B cell (primary cell): ENCODE measurements at regions not wholly inside any gene's neighbourhood (a gene's known extent, or its start where the extent isn't known, plus 50 kb on each side); places are given as distances from the start of the nearest gene placed in this dataset.
A peak's percentile ranks its signal among the peaks of the same experiment; 100 is the strongest.

Experiments used
- ATAC-seq: fragments of 200-7000 bp; cut with Tn5 transposase; one replicate; pipeline ENCODE4 v1.10.0; 2021; ENCODE audit warnings: low read depth, mild to moderate bottlenecking, moderate number of reproducible peaks, moderate library complexity
- CTCF ChIA-PET: fragments of 350-600 bp; sonication (Branson Sonifier 250); formaldehyde crosslinking; loops from one replicate; lab custom pipeline; 2021; ENCODE audit warnings: antibody characterized with exemption, inconsistent platforms; lab: Charles Lee
- POLR2A ChIA-PET: fragments of 350-600 bp; sonication (Branson Sonifier 250); formaldehyde crosslinking; loops from one replicate; lab custom pipeline; 2021; ENCODE audit warnings: antibody characterized with exemption; lab: Charles Lee
- DNase-seq: peaks from one replicate; pipeline ENCODE4 v3.0.0; 2013
- H2AFZ ChIP-seq: 2 replicates; pipeline ENCODE4 v1.6.1; 2012; ENCODE audit warnings: mild to moderate bottlenecking, low read depth, low read length; ENCODE audit not compliant: insufficient read depth, poor library complexity, severe bottlenecking
- H3K27ac ChIP-seq, 2 donors: 1 replicate in 1 of 2; 2 replicates in 1 of 2; pipeline ENCODE4 v1.5.1; 2012 to 2013; ENCODE audit warnings: low read length in 2 of 2, mild to moderate bottlenecking in 2 of 2, moderate library complexity in 1 of 2
- H3K27me3 ChIP-seq, 4 experiments: fragments of 200-600 bp in 1 of 4; sonication (generic) in 1 of 4; replicated peaks in 1 of 4; 1 replicate in 2 of 4; 2 replicates in 2 of 4; pipeline versions ENCODE4 v1.6.1 to v1.7.0; 2013 to 2016; ENCODE audit warnings: low read length in 3 of 4, mild to moderate bottlenecking in 2 of 4, mixed read lengths in 1 of 4, moderate library complexity in 1 of 4; ENCODE audit not compliant: insufficient read depth in 4 of 4, control insufficient read depth in 3 of 4; ENCODE audit errors: control extremely low read depth in 1 of 4
- H3K36me3 ChIP-seq, 2 experiments: replicated peaks in 1 of 2; 1 replicate in 1 of 2; 2 replicates in 1 of 2; pipeline versions ENCODE4 v1.6.1 to v1.7.1; 2013; ENCODE audit warnings: low read length in 1 of 2; ENCODE audit not compliant: insufficient read depth in 2 of 2, control insufficient read depth in 1 of 2; ENCODE audit errors: control extremely low read depth in 1 of 2, extremely low read depth in 1 of 2
- H3K4me1 ChIP-seq, 2 donors: fragments of 200-600 bp in 1 of 2; sonication (generic) in 1 of 2; 1 replicate in 1 of 2; 2 replicates in 1 of 2; pipeline versions ENCODE4 v1.5.1 to v1.6.1; 2013 to 2017; ENCODE audit warnings: low read length in 2 of 2; ENCODE audit not compliant: control insufficient read depth in 2 of 2, insufficient read depth in 2 of 2
- H3K4me2 ChIP-seq: replicated peaks from 2 replicates; pipeline ENCODE3; 2012; ENCODE audit warnings: mild to moderate bottlenecking, low read depth, low read length; ENCODE audit not compliant: poor library complexity, severe bottlenecking
- H3K4me3 ChIP-seq, 5 experiments: fragments of 200-600 bp in 1 of 5; sonication (generic) in 1 of 5; 1 replicate in 3 of 5; 2 replicates in 2 of 5; pipeline versions ENCODE4 v1.5.1 to v1.7.0; 2011 to 2016; ENCODE audit warnings: low read length in 4 of 5, mild to moderate bottlenecking in 4 of 5, low read depth in 2 of 5, control low read depth in 1 of 5, moderate library complexity in 1 of 5; ENCODE audit not compliant: insufficient read depth in 1 of 5; ENCODE audit errors: control extremely low read depth in 1 of 5, extremely low read depth in 1 of 5
- H3K79me2 ChIP-seq: fragments of 200-600 bp; sonication (generic); one replicate; pipeline ENCODE4 v1.6.0; 2016; ENCODE audit warnings: low read length; ENCODE audit not compliant: control insufficient read depth, insufficient read depth
- H3K9ac ChIP-seq: fragments of 200-600 bp; sonication (generic); 2 replicates; pipeline ENCODE4 v1.6.1; 2017; ENCODE audit warnings: mild to moderate bottlenecking, low read length, moderate library complexity
- H3K9me3 ChIP-seq, 3 donors: one replicate each; pipeline versions ENCODE4 v1.6.1 to v1.7.1; 2013; ENCODE audit warnings: low read length in 2 of 3; ENCODE audit not compliant: control insufficient read depth in 2 of 3, insufficient read depth in 1 of 3; ENCODE audit errors: control extremely low read depth in 1 of 3
- H4K20me1 ChIP-seq: 2 replicates; pipeline ENCODE4 v1.6.0; 2012; ENCODE audit warnings: mild to moderate bottlenecking, low read length; ENCODE audit not compliant: insufficient read depth, control insufficient read depth, poor library complexity, severe bottlenecking
- H3K27ac Mint-ChIP-seq: one replicate; pipeline ENCODE4 v1.8.0; 2021; ENCODE audit warnings: mixed read lengths
- H3K27me3 Mint-ChIP-seq: one replicate; pipeline ENCODE4 v1.8.0; 2021; ENCODE audit warnings: mixed read lengths
- H3K4me1 Mint-ChIP-seq: one replicate; pipeline ENCODE4 v1.8.0; 2021; ENCODE audit warnings: mixed read lengths
- H3K4me3 Mint-ChIP-seq: one replicate; pipeline ENCODE4 v1.8.0; 2021; ENCODE audit warnings: mixed read lengths
- H3K9me3 Mint-ChIP-seq: one replicate; pipeline ENCODE4 v1.8.0; 2022; ENCODE audit warnings: mixed read lengths; ENCODE audit not compliant: insufficient read depth
- CTCF ChIP-seq: fragments of 200-600 bp; IDR thresholded peaks from one replicate; pipeline ENCODE4 v1.8.0; 2022; ENCODE audit warnings: antibody characterized with exemption, mild to moderate bottlenecking
- EZH2 ChIP-seq: IDR thresholded peaks from 2 replicates; pipeline ENCODE4 v1.6.1; 2012; ENCODE audit warnings: borderline replicate concordance, low read depth, mild to moderate bottlenecking, moderate library complexity, low read length; ENCODE audit not compliant: insufficient read depth, poor library complexity, severe bottlenecking
- WGBS: methylation state at CpG from one replicate; pipeline ENCODE4 v1.1.5; 2013; ENCODE audit warnings: missing lambda C conversion rate; ENCODE audit not compliant: insufficient coverage; 5-methylcytosine and 5-hydroxymethylcytosine counted together
- intact Hi-C: fragments of 100-400 bp; cut with micrococcal nuclease; formaldehyde crosslinking; loops from one replicate; pipeline ENCODE4 v1.10.0; 2022

- TF ChIP-seq CTCF (no peak), EZH2 (no peak)
- H3K9me3 Mint-ChIP-seq: no peaks in the 10 kb centered on the region
- WGBS: 54% methylated on average over 33 of the region's 34 CpGs
- ChIA-PET CTCF (interaction anchor here (0.5 to 25.8 kb wide), 4 partner anchors 9 to 317 kb away, joined by 5 to 699 read pairs (median 14); no protein-coding TSS in a partner anchor), POLR2A (interaction anchor here (0.9 to 1.2 kb wide), 2 partner anchors 12 to 32 kb away, joined by 5 to 6 read pairs; no protein-coding TSS in a partner anchor)
- no peaks in the 10 kb centered on the region for H3K27me3 Mint-ChIP-seq
- Histone ChIP-seq H4K20me1 (no peaks in the 10 kb centered on the region), H3K9me3 (peaks cover 0 to 14% (median 0%) of the 10 kb centered on the region in 3 donors), H2AFZ (no peak overlapping the region), H3K4me1 (peaks cover 73 to 87% of the 10 kb centered on the region in 2 donors), H3K36me3 (peaks cover 0 to 3% of the 10 kb centered on the region in 2 experiments), H3K9ac (no peak overlapping the region), H3K4me2 (peak overlapping the region; percentile 63), H3K27ac (peak overlapping the region; percentile 49 to 50), H3K79me2 (peaks cover 80% of the 10 kb centered on the region), H3K27me3 (no peaks in the 10 kb centered on the region), H3K4me3 (no peak overlapping the region)
- peak; percentile 46 for DNase-seq
- ATAC-seq: no peak
- peak overlapping the region; percentile 39 for H3K4me3 Mint-ChIP-seq
- H3K27ac Mint-ChIP-seq: peak overlapping the region; percentile 56
- intact Hi-C loops: loop anchor here (10.0 kb wide), 1 partner anchor 545 kb away; the partner anchor contains the start of gene TNRC6C
- H3K4me1 Mint-ChIP-seq: peaks cover 79% of the 10 kb centered on the region
These were observed 268.8 kb downstream of the SEC14L1 start for GRCh38 chr17:77409282-77410161.
